ENCODE measurements at regions not wholly inside any gene's neighbourhood (a gene's known extent, or its start where the extent isn't known, plus 50 kb on each side); places are given as distances from the start of the nearest gene placed in this dataset.
"Not testable (repeated sequence)": the region's sequence is repeated elsewhere in the genome, so short reads cannot be mapped to it uniquely, and the experiment has no call there.

DNA sequence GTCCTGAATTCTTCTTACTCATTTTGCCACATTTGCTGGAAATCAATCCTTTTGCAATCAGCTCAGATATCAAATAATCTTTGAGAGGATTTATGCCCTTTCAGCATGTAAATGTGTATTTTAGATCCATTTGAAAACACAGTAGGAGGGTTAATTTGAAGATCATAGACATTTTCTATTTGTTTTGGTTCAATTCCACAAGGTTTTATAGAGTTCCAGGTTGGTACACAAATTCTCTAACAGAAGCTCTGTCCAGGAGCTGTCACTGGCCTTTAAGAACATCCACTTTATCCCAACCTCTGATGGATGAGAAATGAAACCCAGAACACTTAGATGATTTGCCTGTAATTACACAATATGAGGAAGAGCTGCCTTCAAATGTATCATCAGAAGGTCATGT is 157.3 kb upstream of the CHAC2 start:
- DNase-seq: no peak

GRCh38 chr2:53609551-53609950 is 158.1 kb upstream of the CHAC2 start:
- no peak for DNase-seq

- DNase-seq: no peak
Observed at GRCh38 chr2:53608293-53608692, 159.3 kb upstream of the CHAC2 start.

GRCh38 chr2:53600815-53601214 is 166.8 kb upstream of the CHAC2 start:
- no peak for DNase-seq

DNA sequence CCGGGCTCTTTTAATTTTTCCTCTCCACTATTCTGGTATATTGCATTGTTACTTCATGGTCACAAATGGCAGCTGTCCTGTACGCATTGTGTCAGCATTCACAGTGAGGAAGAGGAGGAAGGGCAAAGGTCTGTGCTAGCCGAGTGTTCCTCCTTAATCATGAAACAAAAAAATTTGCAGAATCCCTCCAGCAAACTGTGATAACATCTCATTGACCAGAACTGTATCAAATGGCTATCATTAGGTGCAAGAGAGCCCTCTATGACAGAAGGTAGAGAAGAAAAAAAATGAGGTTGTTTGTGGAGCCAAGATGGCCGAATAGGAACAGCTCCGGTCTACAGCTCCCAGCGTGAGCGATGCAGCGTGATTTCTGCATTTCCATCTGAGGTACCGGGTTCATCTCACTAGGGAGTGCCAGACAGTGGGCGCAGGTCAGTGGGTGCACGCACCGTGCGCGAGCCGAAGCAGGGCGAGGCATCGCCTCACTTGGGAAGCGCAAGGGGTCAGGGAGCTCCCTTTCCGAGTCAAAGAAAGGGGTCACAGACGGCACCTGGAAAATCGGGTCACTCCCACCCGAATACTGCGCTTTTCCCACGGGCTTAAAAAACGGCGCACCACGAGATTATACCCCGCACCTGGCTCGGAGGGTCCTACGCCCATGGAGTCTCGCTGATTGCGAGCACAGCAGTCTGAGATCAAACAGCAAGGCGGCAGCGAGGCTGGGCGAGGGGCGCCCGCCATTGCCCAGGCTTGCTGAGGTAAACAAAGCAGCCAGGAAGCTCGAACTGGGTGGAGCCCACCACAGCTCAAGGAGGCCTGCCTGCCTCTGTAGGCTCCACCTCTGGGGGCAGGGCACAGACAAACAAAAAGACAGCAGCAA is 180.6 kb upstream of the CHAC2 start:
- DNase-seq: not testable (repeated sequence)

DNA sequence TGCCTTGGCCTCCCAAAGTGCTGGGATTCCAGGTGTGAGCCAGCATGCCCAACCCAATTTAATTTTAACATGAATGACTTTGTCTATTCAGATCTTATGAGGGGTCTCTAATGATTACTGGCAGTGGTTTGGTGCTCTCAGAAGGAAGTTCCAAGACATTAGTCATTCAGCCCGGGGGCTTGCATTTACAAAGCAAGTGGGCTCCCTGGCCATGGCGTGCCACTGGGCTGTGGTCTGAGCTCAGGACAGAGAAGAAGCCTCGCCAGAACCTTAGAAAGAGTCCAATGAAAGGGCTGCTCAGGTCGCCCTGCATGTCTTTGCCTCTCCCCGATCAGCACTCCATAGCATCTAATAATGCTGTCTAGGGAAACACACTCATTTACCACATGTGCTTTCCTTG is 182.6 kb upstream of the CHAC2 start:
- no peak for DNase-seq

- DNase-seq: no peak
Observed at GRCh38 chr2:53583583-53583982, 184.0 kb upstream of the CHAC2 start.

DNA sequence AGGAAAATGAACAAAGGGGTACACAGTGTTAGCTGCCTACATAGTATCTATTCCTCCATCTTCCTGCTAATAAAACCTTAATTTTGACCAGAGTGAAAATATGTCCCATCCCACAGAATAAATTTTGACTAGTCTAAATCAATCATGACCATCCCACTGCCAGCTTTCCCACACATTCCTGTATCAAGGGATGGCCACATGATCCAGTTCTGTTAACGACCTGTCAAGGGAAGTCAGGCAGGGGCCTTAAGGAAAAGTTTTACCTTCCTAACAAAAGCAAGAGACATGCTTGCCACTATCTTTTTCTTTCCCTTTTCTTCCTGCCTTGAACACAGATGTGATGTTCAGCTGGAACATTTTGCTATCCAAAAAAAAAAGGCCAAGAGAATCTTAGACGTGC is 185.0 kb upstream of the CHAC2 start:
- no peak for DNase-seq

DNA sequence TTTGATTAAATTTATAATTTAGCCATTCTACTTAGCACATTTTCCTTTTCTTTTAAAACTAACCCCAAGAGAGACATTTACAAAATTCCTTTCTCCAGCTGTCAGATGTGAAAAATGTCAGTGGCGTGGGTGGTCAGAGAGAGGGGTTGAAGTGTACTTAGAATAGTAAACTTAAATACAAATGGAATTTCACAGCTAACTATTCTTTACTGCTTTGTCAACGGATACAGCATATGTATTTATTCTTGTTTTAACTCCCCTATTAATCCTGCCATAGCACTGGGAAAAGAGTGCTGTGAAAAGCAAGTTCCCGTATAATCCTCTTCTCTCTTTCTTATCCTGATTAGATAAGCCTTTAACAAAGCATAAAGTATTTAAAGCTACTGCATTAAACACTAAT is 191.4 kb upstream of the CHAC2 start:
- no peak for DNase-seq

DNA sequence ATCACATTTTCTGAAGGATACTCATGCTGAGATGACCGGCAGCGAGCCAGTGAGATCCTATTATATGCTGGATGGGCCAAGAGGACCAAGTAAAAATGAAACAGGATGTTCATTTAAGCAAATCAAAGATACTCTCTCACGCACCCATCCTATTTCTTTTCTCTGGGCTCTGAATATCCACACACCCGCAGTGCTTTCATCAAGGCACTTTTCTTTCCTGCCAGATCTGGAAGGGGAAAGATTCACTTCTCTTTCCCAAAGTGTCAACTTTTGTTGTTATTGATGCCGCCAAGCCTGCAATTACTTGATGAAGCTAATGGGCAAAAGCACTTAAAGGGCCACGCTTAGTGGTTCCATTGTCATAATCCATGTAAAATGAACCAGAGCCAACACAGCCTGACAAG is 191.9 kb upstream of the CHAC2 start:
- no peak for DNase-seq

DNA sequence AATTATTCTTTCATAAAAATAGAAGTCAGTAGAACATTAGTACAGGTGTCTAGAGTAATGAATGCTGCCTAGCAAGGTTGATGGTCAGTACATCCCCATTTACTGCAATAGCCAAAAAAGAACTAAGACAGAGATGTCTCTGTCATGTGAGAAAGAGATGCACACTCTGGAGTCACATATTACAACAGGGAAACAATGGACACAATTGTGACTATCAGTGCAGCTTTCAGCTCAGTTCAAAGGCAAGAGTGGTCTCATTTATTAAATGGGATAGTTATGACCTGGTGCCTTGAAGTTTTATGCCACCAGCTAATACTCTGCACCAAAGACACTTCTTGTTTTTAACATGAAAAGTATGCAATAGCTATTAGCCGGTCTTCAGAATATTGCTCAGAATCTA is 194.9 kb upstream of the CHAC2 start:
- DNase-seq: no peak

GRCh38 chr2:53569957-53570727 is 197.5 kb upstream of the CHAC2 start:
- no peak for DNase-seq

GRCh38 chr2:53568469-53568868 is 199.1 kb upstream of the CHAC2 start:
- no peak for DNase-seq

DNA sequence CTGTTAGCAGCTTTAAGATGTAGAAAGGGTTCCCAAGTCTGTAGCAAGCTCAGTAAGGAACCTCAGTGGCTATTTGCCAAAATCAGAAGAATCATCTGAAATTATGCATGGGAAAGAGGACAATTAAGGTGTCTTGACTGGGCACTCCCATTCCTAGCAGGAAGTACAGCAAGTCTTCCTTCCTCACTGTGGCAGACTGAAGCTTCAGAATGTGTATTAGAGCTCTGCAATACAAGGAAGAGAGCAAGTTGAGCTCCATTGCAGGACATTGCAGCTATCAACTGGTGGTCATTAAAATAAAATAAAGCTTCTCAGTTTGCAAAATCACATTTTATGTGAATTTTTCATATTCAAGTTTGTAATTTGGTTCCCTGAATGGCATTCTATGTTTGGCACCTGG is 200.5 kb upstream of the CHAC2 start:
- no peak for DNase-seq

- DNase-seq: no peak
Observed at GRCh38 chr2:53562407-53562806, 205.2 kb upstream of the CHAC2 start.

- no peak for DNase-seq
Observed at GRCh38 chr2:53561155-53561554, 206.4 kb upstream of the CHAC2 start.

- no peak for DNase-seq
Observed at GRCh38 chr2:53559302-53559966, 208.2 kb upstream of the CHAC2 start.

- DNase-seq: no peak
Observed at GRCh38 chr2:53558867-53559266, 208.7 kb upstream of the CHAC2 start.

DNA sequence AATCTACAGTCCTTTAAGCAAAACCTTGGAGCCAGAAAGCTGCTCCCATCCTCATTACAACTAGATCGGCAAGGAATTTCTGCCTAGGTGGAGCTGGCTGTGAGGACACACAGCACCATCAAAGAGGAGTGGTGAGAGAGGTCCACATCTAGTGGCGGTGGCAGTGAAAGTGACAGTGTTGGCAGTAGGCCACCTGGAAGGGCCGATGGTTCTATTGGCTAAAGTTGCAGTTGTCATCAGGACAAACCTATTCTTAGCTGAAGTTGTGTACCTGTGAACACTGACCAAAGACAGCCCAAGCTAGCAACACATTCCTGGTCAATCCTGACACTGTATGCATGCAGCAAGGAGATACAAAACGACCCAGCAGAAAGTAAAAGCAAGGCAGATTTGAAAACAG is 218.1 kb upstream of the CHAC2 start:
- no peak for DNase-seq

DNA sequence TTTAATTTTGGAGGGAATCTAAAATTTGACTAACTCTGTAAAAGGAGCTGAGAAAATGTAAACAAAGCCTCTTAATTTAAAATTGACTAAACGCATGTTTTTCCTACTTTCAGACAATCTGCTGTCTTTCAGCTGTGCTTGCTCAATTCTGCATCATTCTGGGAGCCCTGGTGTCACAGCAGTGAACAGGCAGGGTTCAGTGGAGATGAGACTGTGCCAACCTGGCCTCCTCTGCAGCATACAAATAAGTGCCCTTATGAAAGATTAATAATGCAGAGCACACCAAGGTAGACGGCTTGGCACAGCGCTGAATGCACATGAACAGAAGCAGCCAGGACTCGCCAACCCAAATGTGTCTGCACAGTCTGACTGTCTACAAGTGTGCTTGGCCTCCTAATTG is 222.0 kb upstream of the CHAC2 start:
- no peak for DNase-seq

- no peak for DNase-seq
Observed at GRCh38 chr2:53544871-53545558, 222.6 kb upstream of the CHAC2 start.

GRCh38 chr2:53543083-53543482 is 224.5 kb upstream of the CHAC2 start:
- no peak for DNase-seq
